NCI-H446 (cell line): ENCODE measurements at regions not wholly inside any gene's neighbourhood (a gene's known extent, or its start where the extent isn't known, plus 50 kb on each side); places are given as distances from the start of the nearest gene placed in this dataset.
"Not testable (repeated sequence)": the region's sequence is repeated elsewhere in the genome, so short reads cannot be mapped to it uniquely, and the experiment has no call there.

Source experiments
- DNase-seq, 2 experiments: peaks; one replicate each; lab custom pipeline; 2025; lab: John Stamatoyannopoulos, UW

DNA sequence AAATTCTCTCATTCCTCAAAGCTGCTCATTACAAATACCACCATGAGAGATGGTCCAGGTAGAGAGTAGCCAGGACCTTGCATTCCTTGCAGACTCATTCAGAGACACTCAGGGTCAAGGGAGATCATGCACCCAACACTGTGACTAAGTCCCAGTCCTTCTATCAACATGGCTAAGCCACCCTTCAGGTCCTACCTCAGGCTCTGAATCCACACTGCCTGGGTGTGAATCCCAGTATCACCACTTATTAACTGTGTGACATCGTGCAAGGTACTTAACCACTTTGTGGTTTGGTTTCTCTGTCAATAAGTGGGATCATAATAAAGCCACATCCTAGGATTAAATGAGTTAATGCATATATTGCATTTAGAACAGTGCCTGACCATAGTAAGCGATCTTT is 124.1 kb upstream of the NEIL3 start:
- no peak for DNase-seq

DNA sequence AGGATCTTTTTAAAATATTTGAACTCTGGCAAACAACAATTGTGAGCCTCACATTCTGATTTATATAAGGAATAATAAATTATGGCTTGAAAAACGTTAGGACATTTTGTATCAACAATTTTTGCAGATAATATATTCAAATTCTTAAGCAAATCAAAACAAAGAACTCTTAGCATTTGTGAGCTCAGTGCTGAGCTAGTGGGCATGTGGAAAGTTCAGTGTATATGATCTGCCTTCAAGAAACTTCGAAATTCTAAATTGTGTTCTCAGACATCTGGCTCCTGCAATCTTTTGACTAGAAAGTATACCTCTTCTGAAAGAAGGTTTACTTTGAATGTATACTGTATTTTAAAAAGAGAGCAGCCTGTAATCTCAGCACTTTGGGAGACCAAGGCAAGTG is 122.3 kb upstream of the NEIL3 start:
- no peak for DNase-seq

DNA sequence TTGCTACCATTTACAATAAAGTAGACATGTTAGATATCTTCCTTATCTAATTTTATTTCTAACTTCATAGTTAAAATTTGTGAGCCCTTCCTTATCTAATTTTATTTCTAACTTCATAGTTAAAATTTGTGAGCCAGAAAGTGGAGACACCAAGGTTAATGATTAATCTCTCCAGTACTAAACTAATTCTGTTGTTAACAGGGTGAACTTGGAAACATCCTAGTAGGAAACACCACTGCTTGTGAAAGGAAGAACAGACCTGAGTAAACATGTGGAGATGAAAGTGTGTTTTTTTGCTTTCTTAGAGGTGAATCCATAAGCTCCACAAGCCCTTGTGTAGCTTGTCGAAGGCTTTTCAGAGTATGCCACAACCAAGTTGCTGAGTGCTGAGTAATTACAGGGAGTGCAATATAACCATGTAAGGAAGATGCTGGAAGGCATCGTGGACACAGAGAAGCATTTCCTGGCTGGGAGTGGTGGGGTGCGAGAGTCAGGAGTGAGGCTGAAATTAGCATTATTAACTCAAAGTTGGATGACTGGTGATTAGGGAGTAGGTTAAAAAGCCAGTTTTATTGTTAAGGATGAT is 118.6 kb upstream of the NEIL3 start:
- no peak for DNase-seq

- no peak for DNase-seq
These were observed 118.1 kb upstream of the NEIL3 start for GRCh38 chr4:177191586-177191985.

GRCh38 chr4:177191991-177192390 is 117.7 kb upstream of the NEIL3 start:
- no peak for DNase-seq

- not testable (repeated sequence) for DNase-seq
These were observed 116.5 kb upstream of the NEIL3 start for GRCh38 chr4:177193024-177193715.

GRCh38 chr4:177194906-177195305 is 114.8 kb upstream of the NEIL3 start:
- DNase-seq, result no peak

DNA sequence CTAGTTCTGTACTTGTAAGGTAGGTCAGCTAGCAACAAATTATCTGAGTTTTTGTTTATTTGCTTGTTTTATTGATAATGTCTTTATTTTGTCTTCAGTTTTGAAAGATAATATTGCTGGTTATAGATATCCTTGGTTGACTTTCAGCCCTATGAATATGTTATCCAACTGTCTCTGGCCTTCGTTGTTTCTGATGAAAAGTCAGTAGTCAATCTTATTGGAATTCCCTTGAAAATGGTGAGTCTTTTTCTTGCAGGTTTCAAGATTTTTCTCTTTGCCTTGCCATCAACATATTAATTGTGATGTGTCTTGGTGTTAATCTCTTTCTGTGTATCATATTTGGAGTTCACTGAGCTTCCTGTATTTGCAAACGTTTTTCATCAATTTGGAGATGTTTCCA is 113.1 kb upstream of the NEIL3 start:
- DNase-seq, result no peak

DNA sequence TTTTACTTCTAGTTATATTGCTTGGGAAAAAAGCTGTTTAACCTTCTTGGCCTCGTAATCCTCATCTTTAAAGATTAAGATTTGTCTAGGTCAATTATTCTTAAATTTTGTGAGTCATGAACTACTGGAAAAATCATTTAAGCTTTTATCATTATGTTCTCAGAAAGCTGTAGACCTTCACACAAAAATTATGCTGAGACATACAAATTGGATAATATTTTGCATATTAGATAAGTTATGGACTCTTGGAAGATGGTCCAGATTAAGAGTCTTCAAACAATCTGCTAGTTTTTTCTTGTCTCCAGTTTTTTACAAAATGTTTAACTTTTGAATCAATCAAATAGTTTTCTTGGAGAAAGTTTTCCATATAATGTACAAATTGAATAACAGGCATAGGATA is 108.1 kb upstream of the NEIL3 start:
- DNase-seq, result no peak

GRCh38 chr4:177204126-177204525 is 105.5 kb upstream of the NEIL3 start:
- DNase-seq, result no peak

DNA sequence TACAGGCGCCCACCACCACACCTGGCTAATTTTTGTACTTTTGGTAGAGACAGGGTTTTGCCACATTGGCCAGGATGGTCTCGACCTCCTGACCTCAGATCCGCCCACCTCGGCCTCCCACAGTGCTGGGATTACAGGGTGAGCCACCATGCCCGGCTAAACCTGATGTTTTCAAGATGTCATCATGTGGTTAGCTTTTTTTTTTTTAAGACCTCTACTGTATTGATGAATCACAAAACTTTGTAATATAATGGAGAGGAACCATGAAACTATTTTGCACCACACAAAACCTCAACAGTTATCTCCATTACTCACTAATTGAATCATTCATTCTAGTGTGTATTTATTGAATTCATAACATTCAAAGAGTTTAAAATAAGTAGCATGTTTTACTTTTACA is 94.7 kb upstream of the NEIL3 start:
- DNase-seq, result no peak

GRCh38 chr4:177220376-177220775 is 89.3 kb upstream of the NEIL3 start:
- DNase-seq, result no peak

DNA sequence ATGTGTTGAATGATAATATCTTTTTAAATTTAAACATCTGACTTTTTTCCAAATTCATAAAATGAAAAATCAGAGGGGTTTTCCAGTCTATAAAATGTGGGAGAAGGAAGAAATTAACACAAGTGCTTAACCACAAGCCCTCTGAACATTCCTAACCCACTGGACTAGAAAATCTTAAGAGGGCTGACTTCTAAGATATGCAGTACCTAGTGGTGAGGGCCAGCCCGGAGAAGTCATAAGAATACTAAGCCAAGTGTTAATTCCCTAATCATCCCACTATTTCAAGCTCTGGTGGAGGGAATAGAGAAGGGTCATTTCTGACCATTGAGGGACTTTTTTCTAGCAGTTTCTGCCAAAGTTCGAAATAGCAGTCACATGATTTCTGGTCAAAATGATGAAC is 86.9 kb upstream of the NEIL3 start:
- no peak for DNase-seq

GRCh38 chr4:177225605-177226004 is 84.1 kb upstream of the NEIL3 start:
- no peak for DNase-seq

DNA sequence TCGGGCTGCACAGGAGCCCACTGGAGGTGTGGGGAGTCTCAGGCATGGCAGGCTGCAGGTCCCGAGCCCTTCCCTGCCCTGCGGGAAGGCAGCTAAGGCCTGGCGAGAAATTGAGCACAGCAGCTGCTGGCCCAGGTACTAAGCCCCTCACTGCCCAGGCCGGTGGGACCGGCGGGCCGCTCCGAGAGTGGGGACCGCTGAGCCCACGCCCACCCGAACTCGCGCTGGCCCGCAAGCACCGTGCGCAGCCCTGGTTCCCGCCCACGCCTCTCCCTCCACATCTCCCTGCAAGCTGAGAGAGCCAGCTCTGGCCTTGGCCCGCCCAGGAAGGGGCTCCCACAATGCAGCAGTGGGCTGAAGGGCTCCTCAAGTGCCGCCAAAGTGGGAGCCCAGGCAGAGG is 82.0 kb upstream of the NEIL3 start:
- no peak for DNase-seq

- DNase-seq, result no peak
These were observed 81.1 kb upstream of the NEIL3 start for GRCh38 chr4:177228599-177228998.

DNA sequence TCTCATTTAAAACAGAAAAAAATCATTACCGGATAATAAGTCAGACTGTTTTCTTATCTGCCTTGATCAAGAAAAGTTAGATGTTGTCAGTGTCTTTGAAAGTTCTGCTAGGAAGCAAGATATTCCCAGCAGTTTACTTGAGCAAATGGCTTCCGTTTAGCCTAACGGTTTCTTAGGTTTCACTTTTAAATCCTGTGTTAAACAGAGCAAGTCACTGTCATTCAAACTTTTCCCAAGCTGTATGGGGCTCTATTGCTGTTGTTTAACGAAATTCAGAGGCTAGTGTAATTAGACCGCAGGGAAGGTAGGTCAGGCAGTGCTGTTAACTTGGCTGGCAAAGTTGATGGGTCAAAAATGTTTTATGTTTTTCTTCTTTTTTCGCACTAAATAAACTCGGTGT is 80.3 kb upstream of the NEIL3 start:
- no peak for DNase-seq

- DNase-seq, result no peak
These were observed 77.2 kb upstream of the NEIL3 start for GRCh38 chr4:177232473-177232872.

DNA sequence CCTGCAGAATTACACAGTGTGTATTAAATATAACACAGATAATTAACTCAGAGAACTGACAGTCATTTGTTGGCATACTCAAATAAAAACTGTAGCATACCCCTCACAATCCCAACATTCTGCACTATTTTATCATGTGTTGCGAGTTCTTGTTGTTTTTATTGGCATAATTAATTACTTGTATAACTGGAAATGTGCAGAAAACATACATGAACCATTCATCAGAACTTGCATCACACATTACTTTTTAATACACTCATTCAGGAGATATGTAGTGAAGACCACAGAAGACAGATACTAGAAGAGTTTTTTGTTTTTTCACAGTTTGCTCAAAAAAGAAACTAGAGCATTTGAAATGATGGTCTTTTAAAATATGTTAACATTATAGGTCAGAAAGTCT is 74.6 kb upstream of the NEIL3 start:
- no peak for DNase-seq

DNA sequence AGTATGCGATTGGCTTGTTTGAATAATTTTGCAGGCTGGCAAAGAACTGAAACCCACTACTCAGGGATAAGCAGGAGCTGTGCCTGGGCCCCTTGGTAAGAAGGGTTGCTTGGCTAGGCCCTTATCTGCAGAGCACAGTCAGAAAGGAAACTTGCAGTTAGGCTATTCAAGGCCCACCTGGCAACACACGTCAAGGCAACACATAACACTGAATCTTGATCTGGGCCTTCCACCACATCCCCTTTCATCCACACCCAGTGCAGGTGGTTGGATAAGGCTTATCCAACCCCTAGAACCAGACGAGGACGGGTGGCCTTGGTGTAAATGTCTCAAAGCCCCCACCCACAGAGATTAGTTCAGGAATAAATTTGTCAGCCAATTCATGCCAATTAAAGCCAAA is 72.8 kb upstream of the NEIL3 start:
- no peak for DNase-seq

- DNase-seq, result no peak
These were observed 72.4 kb upstream of the NEIL3 start for GRCh38 chr4:177237291-177237690.

- no peak for DNase-seq
These were observed 70.2 kb upstream of the NEIL3 start for GRCh38 chr4:177239477-177239876.

DNA sequence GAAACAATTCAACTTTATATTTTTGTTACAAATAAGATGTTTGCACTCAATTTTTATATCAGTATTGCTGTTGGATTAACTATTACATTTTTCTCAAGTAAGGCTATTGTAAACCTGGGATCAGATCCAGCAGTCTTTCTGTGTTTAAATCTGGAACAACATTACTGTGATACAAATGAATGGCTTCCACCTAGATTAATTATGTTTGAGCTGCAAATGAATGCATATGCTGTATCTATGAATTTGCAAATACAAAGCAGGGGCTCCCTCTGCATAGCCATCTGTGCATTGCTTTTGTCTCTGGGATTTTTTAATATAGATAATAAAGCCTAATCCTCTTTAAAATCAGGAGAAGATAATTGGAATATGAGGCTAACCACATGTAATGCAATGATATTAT is 69.8 kb upstream of the NEIL3 start:
- DNase-seq, result no peak

- DNase-seq, result no peak
These were observed 66.9 kb upstream of the NEIL3 start for GRCh38 chr4:177242651-177243286.
